Esophagus squamous epithelium (tissue), 4 donors: ENCODE measurements at regions not wholly inside any gene's neighbourhood (a gene's known extent, or its start where the extent isn't known, plus 50 kb on each side); places are given as distances from the start of the nearest gene placed in this dataset.

Source experiments
- CTCF ChIP-seq, 6 experiments: fragments of 450-650 bp in 4 of 6; fragments of 200-600 bp in 2 of 6; sonication (generic) in 2 of 6; IDR thresholded peaks; one replicate each; pipeline ENCODE4 v1.5.1; 2016 to 2019; ENCODE audit warnings: antibody characterized with exemption in 6 of 6, mild to moderate bottlenecking in 4 of 6, moderate library complexity in 4 of 6
- POLR2A ChIP-seq, 4 donors: fragments of 450-650 bp; IDR thresholded peaks; one replicate each; pipeline ENCODE4 v1.6.1; 2017; ENCODE audit warnings: antibody characterized with exemption in 4 of 4, mild to moderate bottlenecking in 4 of 4, moderate library complexity in 3 of 4

DNA sequence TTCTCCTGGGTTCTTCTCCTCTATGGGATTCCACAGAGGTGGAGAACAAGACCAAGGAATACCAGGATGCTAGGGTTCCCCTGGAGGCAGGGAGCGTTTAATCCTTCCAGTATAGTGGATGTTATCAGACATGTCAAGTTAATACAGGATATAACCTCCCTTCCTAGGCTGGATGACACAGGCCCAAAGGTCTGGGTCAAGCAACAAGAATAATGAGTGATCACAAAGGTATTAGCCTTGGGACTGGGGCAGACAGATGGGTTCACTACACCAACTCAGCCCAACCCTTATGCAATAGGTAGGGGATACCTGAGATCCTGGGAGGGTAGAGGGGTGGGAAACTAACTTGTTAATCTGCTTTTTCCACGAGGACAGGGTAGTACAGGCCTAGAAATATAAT, 690.3 kb downstream of the HTR1B start:
- TF ChIP-seq CTCF (IDR thresholded peaks at IDR 0.05) (no peak), POLR2A (IDR thresholded peaks at IDR 0.05) (no peak)
